GM12878 (cell line): ENCODE measurements at regions not wholly inside any gene's neighbourhood (a gene's known extent, or its start where the extent isn't known, plus 50 kb on each side); places are given as distances from the start of the nearest gene placed in this dataset.

Experiments
- ATAC-seq: fragments of 200-7000 bp; cut with Tn5 transposase; 3 replicates; pipeline ENCODE4 v1.9.1; 2020; ENCODE audit warnings: mild to moderate bottlenecking, moderate library complexity
- BruUV-seq: library from RNA; stranded (reverse); fragments of 400-500 nt; replicated peaks from 2 replicates; lab custom pipeline; 2021; lab: Mats Ljungman, UMichigan
- CTCF ChIA-PET: fragments of 300-600 bp; sonication (Branson Sonifier 250); formaldehyde crosslinking; extraction: SDS; loops from one replicate; lab custom pipeline; 2021; ENCODE audit warnings: inconsistent platforms; lab: Yijun Ruan, JAX
- POLR2A ChIA-PET: fragments of 350-600 bp; formaldehyde crosslinking; extraction: SDS; loops from one replicate; lab custom pipeline; 2021; ENCODE audit warnings: inconsistent platforms; lab: Charles Lee
- RAD21 ChIA-PET: fragments of 300-600 bp; sonication (Branson Sonifier 250); formaldehyde crosslinking; loops from one replicate; lab custom pipeline; 2023; ENCODE audit warnings: antibody characterized with exemption; ENCODE audit not compliant: unreplicated experiment; lab: Charles Lee
- SMC1A ChIA-PET: fragments of 300-600 bp; sonication (Branson Sonifier 250); formaldehyde crosslinking; loops from one replicate; lab custom pipeline; 2023; ENCODE audit not compliant: unreplicated experiment, uncharacterized antibody; lab: Charles Lee
- DNase-seq: peaks from one replicate; pipeline ENCODE4 v3.0.0-alpha.2; 2011; ENCODE audit warnings: low read depth, low spot score
- FAIRE-seq: peaks from 3 replicates; lab custom pipeline; 2011; peaks lifted over from hg19 to GRCh38; lab: Jason Lieb, UNC
- H2AFZ ChIP-seq: 2 replicates; pipeline ENCODE4 v1.6.0; 2011; ENCODE audit warnings: low read depth, low read length, control low read depth; ENCODE audit not compliant: control insufficient read depth
- H3K27ac ChIP-seq: 2 replicates; pipeline ENCODE4 v1.5.1; 2011; ENCODE audit warnings: control low read depth; ENCODE audit not compliant: control insufficient read depth, insufficient read depth
- H3K27me3 ChIP-seq, 2 experiments: replicated peaks in 1 of 2; 2 replicates each; pipeline versions ENCODE4 v1.6.0 to v1.6.1; 2011; ENCODE audit warnings: low read length in 1 of 2; ENCODE audit not compliant: control insufficient read depth in 2 of 2, insufficient read depth in 2 of 2
- H3K36me3 ChIP-seq, 2 experiments: 2 replicates each; pipeline ENCODE4 v1.5.1; 2011; ENCODE audit warnings: low read length in 1 of 2; ENCODE audit not compliant: control insufficient read depth in 2 of 2, insufficient read depth in 2 of 2
- H3K4me1 ChIP-seq: 2 replicates; pipeline ENCODE4 v1.6.1; 2011; ENCODE audit warnings: mild to moderate bottlenecking, low read length, moderate library complexity, mixed read lengths; ENCODE audit not compliant: control insufficient read depth, insufficient read depth
- H3K4me2 ChIP-seq: 2 replicates; pipeline ENCODE4 v1.6.0; 2011; ENCODE audit warnings: control low read depth; ENCODE audit not compliant: control insufficient read depth, insufficient read depth
- H3K4me3 ChIP-seq: fragments of 200-600 bp; sonication (generic); 2 replicates; pipeline ENCODE4 v1.5.1; 2016
- H3K79me2 ChIP-seq: 2 replicates; pipeline ENCODE4 v1.6.0; 2011; ENCODE audit warnings: low read length; ENCODE audit not compliant: control insufficient read depth, insufficient read depth
- H3K9ac ChIP-seq: 2 replicates; pipeline ENCODE4 v1.8.0; 2011; ENCODE audit warnings: low read length, control low read depth, mixed read lengths; ENCODE audit not compliant: control insufficient read depth, insufficient read depth
- H3K9me3 ChIP-seq: replicated peaks from 3 replicates; pipeline ENCODE4 v1.5.1; 2011; ENCODE audit warnings: mild to moderate bottlenecking, low read length; ENCODE audit not compliant: control insufficient read depth, insufficient read depth
- H4K20me1 ChIP-seq: 2 replicates; pipeline ENCODE4 v1.6.0; 2011; ENCODE audit not compliant: control insufficient read depth, insufficient read depth
- ASH2L ChIP-seq: fragments of 300-600, 200-600 bp; sonication (generic); IDR thresholded peaks from 2 replicates; pipeline ENCODE4 v1.6.1; 2017; ENCODE audit warnings: low read depth, mild to moderate bottlenecking, borderline replicate concordance
- E2F4 ChIP-seq: IDR thresholded peaks from 2 replicates; pipeline ENCODE4 v1.6.1; 2012; ENCODE audit warnings: low read depth, low read length, improper control_type of control experiment
- EGR1 ChIP-seq, 2 experiments: IDR thresholded peaks; 1 replicate in 1 of 2; 2 replicates in 1 of 2; pipeline ENCODE4 v1.6.1; 2011 to 2012; ENCODE audit warnings: low read depth in 2 of 2, low read length in 2 of 2, borderline replicate concordance in 1 of 2, mild to moderate bottlenecking in 1 of 2, moderate library complexity in 1 of 2
- ESRRA ChIP-seq: IDR thresholded peaks from 2 replicates; pipeline ENCODE4 v1.6.1; 2012; ENCODE audit warnings: mild to moderate bottlenecking, low read length, improper control_type of control experiment
- FOS ChIP-seq: IDR thresholded peaks from 3 replicates; pipeline ENCODE4 v1.6.1; 2011; ENCODE audit warnings: borderline replicate concordance; ENCODE audit not compliant: insufficient read length; ENCODE audit errors: extremely low read depth
- HSF1 ChIP-seq: fragments of 150-350 bp; IDR thresholded peaks from 2 replicates; pipeline ENCODE4 v1.6.1; 2014; ENCODE audit warnings: mild to moderate bottlenecking, low read depth, low read length
- JUND ChIP-seq: IDR thresholded peaks from 2 replicates; pipeline ENCODE4 v1.6.1; 2012; ENCODE audit warnings: low read depth, mild to moderate bottlenecking, low read length, improper control_type of control experiment, moderate library complexity
- RAD51 ChIP-seq: fragments of 450-650 bp; IDR thresholded peaks from 2 replicates; pipeline ENCODE4 v1.6.1; 2016; ENCODE audit warnings: moderate library complexity, mild to moderate bottlenecking, inconsistent platforms
- ZNF24 ChIP-seq: fragments of 450-650 bp; IDR thresholded peaks from 2 replicates; pipeline ENCODE4 v1.6.1; 2017; ENCODE audit warnings: antibody characterized with exemption, mild to moderate bottlenecking
- in situ Hi-C: fragments of 300-500 bp; cut with MboI; formaldehyde crosslinking; loops from 9 replicates; pipeline ENCODE4 v1.14.3; 2018; ENCODE audit warnings: mixed read lengths
- intact Hi-C: fragments of 100-400 bp; cut with micrococcal nuclease; formaldehyde crosslinking; loops from one replicate; pipeline ENCODE4 v1.14.2; 2022; ENCODE audit not compliant: unreplicated experiment

GRCh38 chr10:44806950-44807349, 104.2 kb upstream of the TMEM72 start (continued):
- TF ChIP-seq ASH2L: no peak
- TF ChIP-seq HSF1: no peak
- TF ChIP-seq FOS: no peak
- TF ChIP-seq RAD51: no peak
- TF ChIP-seq EGR1 (IDR thresholded peaks at IDR 0.05; ENCODE audit: borderline replicate concordance in 1 of 2, low read depth in 2 of 2, low read length in 2 of 2): no peak
- TF ChIP-seq JUND: no peak

- DNase-seq (no peak), ATAC-seq (no peak)
- no TSS peak for BruUV-seq
- no peaks in the 10 kb centered on the region for H3K4me1 ChIP-seq
- no peak overlapping the region for H3K27ac ChIP-seq
- H3K4me3 ChIP-seq: no peak overlapping the region
- no peaks in the 10 kb centered on the region for H3K9me3 ChIP-seq
- H4K20me1 ChIP-seq: no peaks in the 10 kb centered on the region
- no peaks in the 10 kb centered on the region for H3K79me2 ChIP-seq
- in situ Hi-C loops (no loop called here), intact Hi-C loops (no loop called here)
- ChIA-PET POLR2A (no interaction called here), RAD21 (no interaction called here)
- no peak overlapping the region for H2AFZ ChIP-seq
- peaks cover 0 to 3% of the 10 kb centered on the region in 2 experiments; a peak in 2 of 4 replicates for H3K27me3 ChIP-seq
- H3K36me3 ChIP-seq: no peaks in the 10 kb centered on the region
- TF ChIP-seq ESRRA (no peak), E2F4 (no peak), ZNF24 (no peak)
- TF ChIP-seq, all 136 proteins: peak for 0
- ChIA-PET CTCF (no interaction called here), SMC1A (interaction anchor here (1.0 kb wide), 1 partner anchor 210 kb away, joined by 3 read pairs; no protein-coding TSS in a partner anchor)
- FAIRE-seq: no peak
- Histone ChIP-seq H3K4me2 (no peak overlapping the region), H3K9ac (no peak overlapping the region)
Observed at GRCh38 chr10:44807451-44807850, 103.7 kb upstream of the TMEM72 start.
